ENCODE measurements at regions not wholly inside any gene's neighbourhood (a gene's known extent, or its start where the extent isn't known, plus 50 kb on each side); places are given as distances from the start of the nearest gene placed in this dataset.

GRCh38 chr3:189100866-189101265, 70.9 kb upstream of the TPRG1 start:
- no peak for TF ChIP-seq CTCF (IDR thresholded peaks at IDR 0.05; ENCODE audit: insufficient read depth in 1 of 2, low read depth in 1 of 2, low read length in 1 of 2, severe bottlenecking in 1 of 2, unreplicated experiment in 1 of 2)
- Mint-ChIP-seq H3K4me1 (ENCODE audit: low read depth, unreplicated experiment) (no peaks in the 10 kb centered on the region), H3K27me3 (ENCODE audit: insufficient read depth, unreplicated experiment) (no peaks in the 10 kb centered on the region), H3K36me3 (ENCODE audit: insufficient read depth, unreplicated experiment) (no peaks in the 10 kb centered on the region), H3K27ac (ENCODE audit: unreplicated experiment) (no peak overlapping the region), H3K4me3 (ENCODE audit: unreplicated experiment) (no peak overlapping the region), H3K9me3 (ENCODE audit: unreplicated experiment) (no peaks in the 10 kb centered on the region)
- no peaks in the 10 kb centered on the region for H3K27me3 ChIP-seq (replicated peaks; ENCODE audit: control insufficient read depth, insufficient read depth, low read length)
- H3K4me3 ChIP-seq (ENCODE audit: low read depth, low read length), result no peak overlapping the region
- CTCF ChIA-PET, result no interaction called here
- intact Hi-C loops (cut with micrococcal nuclease; ENCODE audit: unreplicated experiment), result no loop called here
- DNase-seq, result no peak
- H3K36me3 ChIP-seq (ENCODE audit: control insufficient read depth, insufficient read depth, low read length), result no peaks in the 10 kb centered on the region
- no TSS peak for BruUV-seq (replicated peaks)
- no peaks in the 10 kb centered on the region for H3K4me1 ChIP-seq
- no peaks in the 10 kb centered on the region for H3K9me3 ChIP-seq
- POLR2A ChIA-PET, result no interaction called here

DNA sequence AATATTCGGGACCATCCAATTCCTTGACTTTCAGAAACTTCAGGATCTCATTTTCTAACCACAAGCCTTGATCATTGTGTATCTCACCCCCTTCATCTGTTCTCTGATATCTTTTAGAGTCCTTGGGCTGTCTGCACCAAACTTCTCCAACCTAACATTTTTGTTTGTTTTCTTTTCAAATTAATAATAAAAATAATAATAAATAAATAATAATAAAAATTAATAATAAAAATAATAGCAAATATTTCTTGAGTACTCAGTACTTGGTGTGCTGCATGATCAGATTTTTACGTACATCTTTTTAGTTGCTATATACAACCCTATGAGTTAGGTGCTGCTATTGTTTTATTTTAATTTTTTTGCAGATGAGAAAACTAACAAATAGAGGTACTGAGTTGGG, 70.2 kb upstream of the TPRG1 start:
- H3K27me3 Mint-ChIP-seq (ENCODE audit: insufficient read depth, unreplicated experiment), result no peaks in the 10 kb centered on the region
- Histone ChIP-seq H3K27me3 (replicated peaks; ENCODE audit: control insufficient read depth, insufficient read depth, low read length) (no peaks in the 10 kb centered on the region), H3K9me3 (no peaks in the 10 kb centered on the region), H3K4me1 (no peaks in the 10 kb centered on the region), H3K4me3 (ENCODE audit: low read depth, low read length) (no peak overlapping the region), H3K36me3 (ENCODE audit: control insufficient read depth, insufficient read depth, low read length) (no peaks in the 10 kb centered on the region)
- no TSS peak for BruUV-seq (replicated peaks)
- CTCF ChIA-PET, result no interaction called here
- intact Hi-C loops (cut with micrococcal nuclease; ENCODE audit: unreplicated experiment), result no loop called here
- no peak for TF ChIP-seq CTCF (IDR thresholded peaks at IDR 0.05; ENCODE audit: insufficient read depth in 1 of 2, low read depth in 1 of 2, low read length in 1 of 2, severe bottlenecking in 1 of 2, unreplicated experiment in 1 of 2)
- no peaks in the 10 kb centered on the region for H3K9me3 Mint-ChIP-seq (ENCODE audit: unreplicated experiment)
- no peak overlapping the region for H3K27ac Mint-ChIP-seq (ENCODE audit: unreplicated experiment)
- H3K36me3 Mint-ChIP-seq (ENCODE audit: insufficient read depth, unreplicated experiment), result no peaks in the 10 kb centered on the region
- POLR2A ChIA-PET, result no interaction called here
- H3K4me3 Mint-ChIP-seq (ENCODE audit: unreplicated experiment), result no peak overlapping the region
- DNase-seq, result no peak
- H3K4me1 Mint-ChIP-seq (ENCODE audit: low read depth, unreplicated experiment), result no peaks in the 10 kb centered on the region

DNA sequence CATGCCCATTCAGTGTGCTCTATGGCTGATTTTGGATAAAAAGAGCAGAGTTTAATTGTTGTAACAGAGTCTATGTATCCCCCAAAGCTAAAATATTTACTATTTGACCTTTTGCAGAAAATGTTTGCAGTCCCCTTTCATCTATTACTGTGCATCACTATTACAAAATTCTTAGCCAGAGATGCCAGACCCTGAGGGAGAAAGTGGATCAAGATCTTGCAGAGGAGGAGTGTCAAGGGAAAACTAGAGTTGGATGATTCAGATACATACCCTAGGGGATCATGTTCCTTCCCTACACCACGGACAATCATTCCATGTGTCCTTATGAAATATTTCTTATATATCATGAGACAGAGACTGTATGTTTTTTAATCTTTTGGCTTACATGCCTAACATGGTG, 68.6 kb upstream of the TPRG1 start:
- no peaks in the 10 kb centered on the region for H3K36me3 Mint-ChIP-seq (ENCODE audit: insufficient read depth, unreplicated experiment)
- no peaks in the 10 kb centered on the region for H3K9me3 Mint-ChIP-seq (ENCODE audit: unreplicated experiment)
- Histone ChIP-seq H3K9me3 (no peaks in the 10 kb centered on the region), H3K4me3 (ENCODE audit: low read depth, low read length) (no peak overlapping the region), H3K27me3 (replicated peaks; ENCODE audit: control insufficient read depth, insufficient read depth, low read length) (no peaks in the 10 kb centered on the region), H3K36me3 (ENCODE audit: control insufficient read depth, insufficient read depth, low read length) (no peaks in the 10 kb centered on the region), H3K4me1 (no peaks in the 10 kb centered on the region)
- intact Hi-C loops (cut with micrococcal nuclease; ENCODE audit: unreplicated experiment), result no loop called here
- no TSS peak for BruUV-seq (replicated peaks)
- H3K4me3 Mint-ChIP-seq (ENCODE audit: unreplicated experiment), result no peak overlapping the region
- no peak for TF ChIP-seq CTCF (IDR thresholded peaks at IDR 0.05; ENCODE audit: insufficient read depth in 1 of 2, low read depth in 1 of 2, low read length in 1 of 2, severe bottlenecking in 1 of 2, unreplicated experiment in 1 of 2)
- no peaks in the 10 kb centered on the region for H3K27me3 Mint-ChIP-seq (ENCODE audit: insufficient read depth, unreplicated experiment)
- H3K4me1 Mint-ChIP-seq (ENCODE audit: low read depth, unreplicated experiment), result no peaks in the 10 kb centered on the region
- ChIA-PET POLR2A (no interaction called here), CTCF (no interaction called here)
- no peak for DNase-seq
- no peak overlapping the region for H3K27ac Mint-ChIP-seq (ENCODE audit: unreplicated experiment)
